ENCODE measurements at regions not wholly inside any gene's neighbourhood (a gene's known extent, or its start where the extent isn't known, plus 50 kb on each side); places are given as distances from the start of the nearest gene placed in this dataset.

- Mint-ChIP-seq H3K4me1 (peaks cover 29 to 45% of the 10 kb centered on the region in 2 donors), H3K4me3 (no peak overlapping the region), H3K9me3 (no peaks in the 10 kb centered on the region), H3K27me3 (ENCODE audit: low read depth in 2 of 2) (peaks cover 0 to 5% of the 10 kb centered on the region in 2 donors), H3K36me3 (no peaks in the 10 kb centered on the region), H3K27ac (peak overlapping the region; percentile 35 to 86)
- no peak for DNase-seq
- no peak overlapping the region for H3K4me3 ChIP-seq (ENCODE audit: low read length)
- peaks cover 3% of the 10 kb centered on the region for H3K4me1 ChIP-seq (ENCODE audit: control insufficient read depth, insufficient read depth, low read length)
- WGBS (ENCODE audit: insufficient coverage), result 83% methylated on average over 1 of the region's 2 CpGs
- H3K27me3 ChIP-seq (ENCODE audit: control insufficient read depth, insufficient read depth, low read length), result no peaks in the 10 kb centered on the region
- no peaks in the 10 kb centered on the region for H3K36me3 ChIP-seq (ENCODE audit: control insufficient read depth, insufficient read depth, low read length)
- H3K9me3 ChIP-seq (ENCODE audit: control insufficient read depth, insufficient read depth, low read length), result no peaks in the 10 kb centered on the region
- ATAC-seq, result no peak
- TF ChIP-seq CTCF (IDR thresholded peaks at IDR 0.05), result no peak
- H3K27ac ChIP-seq (ENCODE audit: low read length), result no peak overlapping the region
- intact Hi-C loops (cut with micrococcal nuclease), result no loop called here
Observed at GRCh38 chr3:59444676-59445075, 394.9 kb upstream of the CFAP20DC start.

- Mint-ChIP-seq H3K36me3 (no peaks in the 10 kb centered on the region), H3K27me3 (ENCODE audit: low read depth in 2 of 2) (peaks cover 0 to 5% of the 10 kb centered on the region in 2 donors), H3K27ac (peak overlapping the region; percentile 35 to 86), H3K4me1 (peaks cover 25 to 41% of the 10 kb centered on the region in 2 donors), H3K9me3 (no peaks in the 10 kb centered on the region), H3K4me3 (no peak overlapping the region)
- Histone ChIP-seq H3K36me3 (ENCODE audit: control insufficient read depth, insufficient read depth, low read length) (no peaks in the 10 kb centered on the region), H3K27me3 (ENCODE audit: control insufficient read depth, insufficient read depth, low read length) (no peaks in the 10 kb centered on the region), H3K4me3 (ENCODE audit: low read length) (no peak overlapping the region), H3K4me1 (ENCODE audit: control insufficient read depth, insufficient read depth, low read length) (peaks cover 3% of the 10 kb centered on the region), H3K27ac (ENCODE audit: low read length) (peak overlapping the region; percentile 22), H3K9me3 (ENCODE audit: control insufficient read depth, insufficient read depth, low read length) (no peaks in the 10 kb centered on the region)
- DNase-seq, result peak in 1 of 2 donors; percentile 48
- intact Hi-C loops (cut with micrococcal nuclease), result no loop called here
- TF ChIP-seq CTCF (IDR thresholded peaks at IDR 0.05), result no peak
- peak; percentile 68 to 83 (median 77) for ATAC-seq
- WGBS (ENCODE audit: insufficient coverage), result 25% methylated on average over 1 of the region's 1 CpG
Observed at GRCh38 chr3:59444294-59444671, 394.5 kb upstream of the CFAP20DC start.

- intact Hi-C loops (cut with micrococcal nuclease), result no loop called here
- H3K4me1 ChIP-seq (ENCODE audit: control insufficient read depth, insufficient read depth, low read length), result peaks cover 3% of the 10 kb centered on the region
- no peaks in the 10 kb centered on the region for H3K9me3 ChIP-seq (ENCODE audit: control insufficient read depth, insufficient read depth, low read length)
- no peak overlapping the region for H3K4me3 Mint-ChIP-seq
- H3K4me1 Mint-ChIP-seq, result peaks cover 20 to 35% of the 10 kb centered on the region in 2 donors
- H3K27me3 ChIP-seq (ENCODE audit: control insufficient read depth, insufficient read depth, low read length), result no peaks in the 10 kb centered on the region
- H3K27ac ChIP-seq (ENCODE audit: low read length), result peak overlapping the region; percentile 22
- no peak overlapping the region for H3K4me3 ChIP-seq (ENCODE audit: low read length)
- ATAC-seq (no peak), DNase-seq (peak in 1 of 2 donors; percentile 30)
- no peaks in the 10 kb centered on the region for H3K9me3 Mint-ChIP-seq
- peak overlapping the region; percentile 35 to 86 for H3K27ac Mint-ChIP-seq
- H3K27me3 Mint-ChIP-seq (ENCODE audit: low read depth in 2 of 2), result peaks cover 0 to 5% of the 10 kb centered on the region in 2 donors
- WGBS (ENCODE audit: insufficient coverage), result 68% methylated on average over 6 of the region's 6 CpGs
- H3K36me3 ChIP-seq (ENCODE audit: control insufficient read depth, insufficient read depth, low read length), result no peaks in the 10 kb centered on the region
- no peaks in the 10 kb centered on the region for H3K36me3 Mint-ChIP-seq
- no peak for TF ChIP-seq CTCF (IDR thresholded peaks at IDR 0.05)
Observed at GRCh38 chr3:59443618-59444293, 393.9 kb upstream of the CFAP20DC start.

- DNase-seq, result no peak
- peaks cover 3% of the 10 kb centered on the region for H3K4me1 ChIP-seq (ENCODE audit: control insufficient read depth, insufficient read depth, low read length)
- H3K4me3 ChIP-seq (ENCODE audit: low read length), result no peak overlapping the region
- H3K36me3 ChIP-seq (ENCODE audit: control insufficient read depth, insufficient read depth, low read length), result no peaks in the 10 kb centered on the region
- no peaks in the 10 kb centered on the region for H3K27me3 ChIP-seq (ENCODE audit: control insufficient read depth, insufficient read depth, low read length)
- H3K9me3 ChIP-seq (ENCODE audit: control insufficient read depth, insufficient read depth, low read length), result no peaks in the 10 kb centered on the region
- no peak for TF ChIP-seq CTCF (IDR thresholded peaks at IDR 0.05)
- no peak overlapping the region for H3K27ac Mint-ChIP-seq
- H3K27ac ChIP-seq (ENCODE audit: low read length), result no peak overlapping the region
- H3K36me3 Mint-ChIP-seq, result no peaks in the 10 kb centered on the region
- intact Hi-C loops (cut with micrococcal nuclease), result no loop called here
- H3K4me3 Mint-ChIP-seq, result no peak overlapping the region
- 85% methylated on average over 6 of the region's 6 CpGs for WGBS (ENCODE audit: insufficient coverage)
- H3K9me3 Mint-ChIP-seq, result no peaks in the 10 kb centered on the region
- peaks cover 0 to 5% of the 10 kb centered on the region in 2 donors for H3K27me3 Mint-ChIP-seq (ENCODE audit: low read depth in 2 of 2)
- H3K4me1 Mint-ChIP-seq, result peaks cover 20 to 22% of the 10 kb centered on the region in 2 donors
- ATAC-seq, result no peak
Observed at GRCh38 chr3:59442046-59442445, 392.2 kb upstream of the CFAP20DC start.
